Erythroblast (primary cell): ENCODE measurements at regions not wholly inside any gene's neighbourhood (a gene's known extent, or its start where the extent isn't known, plus 50 kb on each side); places are given as distances from the start of the nearest gene placed in this dataset.

Experiments
- GATA1 ChIP-seq: IDR thresholded peaks from 2 replicates; pipeline ENCODE4 v1.6.1; 2011; ENCODE audit warnings: low read depth, mild to moderate bottlenecking, control low read depth, low read length, moderate library complexity
- POLR2A ChIP-seq: IDR thresholded peaks from 2 replicates; pipeline ENCODE4 v1.6.1; 2011; ENCODE audit warnings: mild to moderate bottlenecking, low read length

DNA sequence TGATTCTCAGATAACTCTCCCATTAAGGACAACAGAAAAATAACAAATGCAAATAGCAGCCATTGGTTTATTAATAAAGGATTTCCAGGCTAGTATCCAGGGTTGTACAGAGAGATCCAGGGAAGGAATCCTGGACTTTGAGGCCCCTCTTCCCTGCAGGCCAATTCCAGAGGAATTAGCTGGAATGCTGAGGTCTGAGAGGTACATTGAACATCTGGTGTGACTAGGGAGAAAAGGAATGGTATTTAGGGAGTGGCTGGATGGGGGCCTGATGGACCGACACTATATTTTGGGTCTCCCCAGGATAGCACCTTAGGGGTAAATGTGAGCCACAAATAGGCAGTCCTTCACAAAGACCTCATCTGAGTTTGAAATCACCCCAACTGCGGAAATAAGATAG, 924.5 kb downstream of the AACS start:
- TF ChIP-seq POLR2A (no peak), GATA1 (no peak)
